Stimulated activated naive CD8-positive, alpha-beta T cell treated with anti-CD3 and anti-CD28 coated beads, Interleukin-15, Interleukin-2, amounts not matched to agents 100 ng/mL and 50 ng/mL, for 24 hours (primary cell): ENCODE measurements at regions not wholly inside any gene's neighbourhood (a gene's known extent, or its start where the extent isn't known, plus 50 kb on each side); places are given as distances from the start of the nearest gene placed in this dataset.

Experiments
- H3K27ac Mint-ChIP-seq: one replicate; pipeline ENCODE4 v1.8.0; 2021; ENCODE audit warnings: mild to moderate bottlenecking, mixed read lengths
- H3K27me3 Mint-ChIP-seq: one replicate; pipeline ENCODE4 v1.8.0; 2021; ENCODE audit warnings: mixed read lengths
- H3K36me3 Mint-ChIP-seq: one replicate; pipeline ENCODE4 v1.8.0; 2021; ENCODE audit warnings: low read depth, mixed read lengths
- H3K4me1 Mint-ChIP-seq: one replicate; pipeline ENCODE4 v1.8.0; 2021; ENCODE audit warnings: low read depth, mixed read lengths
- H3K4me3 Mint-ChIP-seq: one replicate; pipeline ENCODE4 v1.8.0; 2021; ENCODE audit warnings: mild to moderate bottlenecking, mixed read lengths
- H3K9me3 Mint-ChIP-seq: one replicate; pipeline ENCODE4 v1.8.0; 2021; ENCODE audit warnings: mixed read lengths

GRCh38 chr10:121300723-121301122 is 297.5 kb downstream of the FGFR2 start:
- no peaks in the 10 kb centered on the region for H3K36me3 Mint-ChIP-seq
- no peak overlapping the region for H3K27ac Mint-ChIP-seq
- no peak overlapping the region for H3K4me3 Mint-ChIP-seq
- H3K27me3 Mint-ChIP-seq: peaks cover 3% of the 10 kb centered on the region
- H3K4me1 Mint-ChIP-seq: no peaks in the 10 kb centered on the region
- no peaks in the 10 kb centered on the region for H3K9me3 Mint-ChIP-seq

GRCh38 chr10:121302541-121303180 is 295.6 kb downstream of the FGFR2 start:
- H3K4me1 Mint-ChIP-seq: no peaks in the 10 kb centered on the region
- H3K9me3 Mint-ChIP-seq: no peaks in the 10 kb centered on the region
- H3K4me3 Mint-ChIP-seq: no peak overlapping the region
- no peak overlapping the region for H3K27ac Mint-ChIP-seq
- H3K27me3 Mint-ChIP-seq: peaks cover 3% of the 10 kb centered on the region
- H3K36me3 Mint-ChIP-seq: no peaks in the 10 kb centered on the region

GRCh38 chr10:121303287-121303890 is 294.9 kb downstream of the FGFR2 start:
- H3K36me3 Mint-ChIP-seq: no peaks in the 10 kb centered on the region
- no peak overlapping the region for H3K4me3 Mint-ChIP-seq
- no peak overlapping the region for H3K27ac Mint-ChIP-seq
- H3K9me3 Mint-ChIP-seq: no peaks in the 10 kb centered on the region
- no peaks in the 10 kb centered on the region for H3K4me1 Mint-ChIP-seq
- H3K27me3 Mint-ChIP-seq: peaks cover 3% of the 10 kb centered on the region

- Mint-ChIP-seq H3K36me3 (no peaks in the 10 kb centered on the region), H3K27ac (no peak overlapping the region), H3K27me3 (no peaks in the 10 kb centered on the region), H3K4me1 (no peaks in the 10 kb centered on the region), H3K9me3 (no peaks in the 10 kb centered on the region), H3K4me3 (no peak overlapping the region)
Observed at GRCh38 chr10:121305066-121305465, 293.2 kb downstream of the FGFR2 start.

GRCh38 chr10:121306159-121306673 is 292.0 kb downstream of the FGFR2 start:
- no peak overlapping the region for H3K27ac Mint-ChIP-seq
- no peak overlapping the region for H3K4me3 Mint-ChIP-seq
- H3K9me3 Mint-ChIP-seq: no peaks in the 10 kb centered on the region
- H3K36me3 Mint-ChIP-seq: no peaks in the 10 kb centered on the region
- no peaks in the 10 kb centered on the region for H3K4me1 Mint-ChIP-seq
- H3K27me3 Mint-ChIP-seq: no peaks in the 10 kb centered on the region

GRCh38 chr10:121307411-121307980 is 290.7 kb downstream of the FGFR2 start:
- Mint-ChIP-seq H3K27me3 (no peaks in the 10 kb centered on the region), H3K9me3 (no peaks in the 10 kb centered on the region)

GRCh38 chr10:121308020-121308419 is 290.2 kb downstream of the FGFR2 start:
- Mint-ChIP-seq H3K4me3 (no peak overlapping the region), H3K27ac (no peak overlapping the region), H3K36me3 (no peaks in the 10 kb centered on the region), H3K4me1 (no peaks in the 10 kb centered on the region), H3K27me3 (no peaks in the 10 kb centered on the region), H3K9me3 (no peaks in the 10 kb centered on the region)

More at GRCh38 chr10:121307411-121307980, 290.7 kb downstream of the FGFR2 start:
- no peak overlapping the region for H3K4me3 Mint-ChIP-seq
- H3K36me3 Mint-ChIP-seq: no peaks in the 10 kb centered on the region
- H3K4me1 Mint-ChIP-seq: no peaks in the 10 kb centered on the region
- no peak overlapping the region for H3K27ac Mint-ChIP-seq

GRCh38 chr10:121309164-121309563 is 289.1 kb downstream of the FGFR2 start:
- Mint-ChIP-seq H3K27ac (no peak overlapping the region), H3K36me3 (no peaks in the 10 kb centered on the region), H3K4me3 (no peak overlapping the region), H3K27me3 (no peaks in the 10 kb centered on the region), H3K9me3 (no peaks in the 10 kb centered on the region), H3K4me1 (no peaks in the 10 kb centered on the region)

- Mint-ChIP-seq H3K4me3 (no peak overlapping the region), H3K36me3 (no peaks in the 10 kb centered on the region), H3K9me3 (no peaks in the 10 kb centered on the region), H3K27me3 (no peaks in the 10 kb centered on the region), H3K27ac (no peak overlapping the region), H3K4me1 (no peaks in the 10 kb centered on the region)
Observed at GRCh38 chr10:121310151-121310711, 288.0 kb downstream of the FGFR2 start.

- Mint-ChIP-seq H3K27ac (no peak overlapping the region), H3K4me1 (no peaks in the 10 kb centered on the region), H3K36me3 (no peaks in the 10 kb centered on the region), H3K9me3 (peaks cover 4% of the 10 kb centered on the region), H3K4me3 (no peak overlapping the region), H3K27me3 (no peaks in the 10 kb centered on the region)
Observed at GRCh38 chr10:121311812-121312443, 286.3 kb downstream of the FGFR2 start.

GRCh38 chr10:121312587-121312986 is 285.7 kb downstream of the FGFR2 start:
- H3K36me3 Mint-ChIP-seq: no peaks in the 10 kb centered on the region
- H3K4me1 Mint-ChIP-seq: no peaks in the 10 kb centered on the region
- H3K27me3 Mint-ChIP-seq: no peaks in the 10 kb centered on the region
- no peak overlapping the region for H3K4me3 Mint-ChIP-seq
- H3K9me3 Mint-ChIP-seq: peaks cover 4% of the 10 kb centered on the region
- H3K27ac Mint-ChIP-seq: no peak overlapping the region

- H3K27me3 Mint-ChIP-seq: no peaks in the 10 kb centered on the region
- no peaks in the 10 kb centered on the region for H3K4me1 Mint-ChIP-seq
- H3K9me3 Mint-ChIP-seq: peaks cover 4% of the 10 kb centered on the region
- no peaks in the 10 kb centered on the region for H3K36me3 Mint-ChIP-seq
- no peak overlapping the region for H3K27ac Mint-ChIP-seq
- no peak overlapping the region for H3K4me3 Mint-ChIP-seq
Observed at GRCh38 chr10:121313119-121313875, 284.9 kb downstream of the FGFR2 start.

- Mint-ChIP-seq H3K36me3 (no peaks in the 10 kb centered on the region), H3K4me3 (no peak overlapping the region), H3K27ac (no peak overlapping the region), H3K27me3 (no peaks in the 10 kb centered on the region), H3K9me3 (peaks cover 4% of the 10 kb centered on the region), H3K4me1 (no peaks in the 10 kb centered on the region)
Observed at GRCh38 chr10:121316432-121316831, 281.8 kb downstream of the FGFR2 start.

- Mint-ChIP-seq H3K4me3 (no peak overlapping the region), H3K4me1 (no peaks in the 10 kb centered on the region), H3K9me3 (peaks cover 4% of the 10 kb centered on the region), H3K27ac (no peak overlapping the region), H3K27me3 (no peaks in the 10 kb centered on the region), H3K36me3 (no peaks in the 10 kb centered on the region)
Observed at GRCh38 chr10:121317374-121317773, 280.9 kb downstream of the FGFR2 start.
